ACC112 (cell line): ENCODE measurements at regions not wholly inside any gene's neighbourhood (a gene's known extent, or its start where the extent isn't known, plus 50 kb on each side); places are given as distances from the start of the nearest gene placed in this dataset.

ENCODE experiments used
- H2AFZ ChIP-seq: fragments of 200-600 bp; sonication (generic); one replicate; pipeline ENCODE4 v1.6.0; 2017; ENCODE audit warnings: antibody characterized with exemption, low read length; ENCODE audit not compliant: unreplicated experiment
- H3K27ac ChIP-seq: fragments of 200-600 bp; sonication (generic); 2 replicates; pipeline ENCODE4 v1.5.1; 2014; ENCODE audit warnings: low read depth, mild to moderate bottlenecking, antibody characterized with exemption, low read length, moderate library complexity
- H3K27me3 ChIP-seq: fragments of 200-600 bp; sonication (generic); 2 replicates; pipeline ENCODE4 v1.6.1; 2014; ENCODE audit warnings: mild to moderate bottlenecking, antibody characterized with exemption, low read length, moderate library complexity, mixed read lengths; ENCODE audit not compliant: insufficient read depth
- H3K36me3 ChIP-seq: fragments of 200-600 bp; sonication (generic); 2 replicates; pipeline ENCODE4 v1.6.1; 2016; ENCODE audit warnings: mild to moderate bottlenecking, antibody characterized with exemption, low read length, moderate library complexity, mixed read lengths; ENCODE audit not compliant: insufficient read depth
- H3K4me1 ChIP-seq: fragments of 200-600 bp; sonication (generic); one replicate; pipeline ENCODE4 v1.6.1; 2016; ENCODE audit warnings: low read length, mixed read lengths; ENCODE audit not compliant: insufficient read depth, unreplicated experiment, control insufficient read depth
- H3K4me3 ChIP-seq: fragments of 200-600 bp; sonication (generic); 2 replicates; pipeline ENCODE4 v1.5.1; 2014; ENCODE audit warnings: mild to moderate bottlenecking, low read depth, low read length
- H3K79me2 ChIP-seq: fragments of 200-600 bp; sonication (generic); one replicate; pipeline ENCODE4 v1.6.0; 2016; ENCODE audit warnings: low read length; ENCODE audit not compliant: control insufficient read depth, unreplicated experiment, insufficient read depth

- Histone ChIP-seq H3K79me2 (no peaks in the 10 kb centered on the region), H3K27me3 (no peaks in the 10 kb centered on the region), H3K27ac (peak overlapping the region; percentile 98), H3K36me3 (no peaks in the 10 kb centered on the region), H3K4me3 (no peak overlapping the region), H2AFZ (no peak overlapping the region), H3K4me1 (peaks cover 80% of the 10 kb centered on the region)
These were observed 59.0 kb upstream of the MED9 start for GRCh38 chr17:17417718-17418181.

GRCh38 chr17:17419166-17419565 lies 57.6 kb upstream of the MED9 start:
- H3K27ac ChIP-seq = peak overlapping the region; percentile 98

GRCh38 chr17:17419631-17420030 lies 57.2 kb upstream of the MED9 start:
- Histone ChIP-seq H3K4me1 (peaks cover 64% of the 10 kb centered on the region), H3K4me3 (no peak overlapping the region), H3K79me2 (no peaks in the 10 kb centered on the region), H2AFZ (no peak overlapping the region), H3K27ac (peak overlapping the region; percentile 98), H3K36me3 (no peaks in the 10 kb centered on the region; the same call in 1 of the 2 replicates), H3K27me3 (no peaks in the 10 kb centered on the region)

More at GRCh38 chr17:17419166-17419565, 57.6 kb upstream of the MED9 start:
- Histone ChIP-seq H3K79me2 (no peaks in the 10 kb centered on the region), H2AFZ (no peak overlapping the region), H3K27me3 (no peaks in the 10 kb centered on the region), H3K36me3 (no peaks in the 10 kb centered on the region; the same call in 1 of the 2 replicates), H3K4me3 (no peak overlapping the region), H3K4me1 (peaks cover 68% of the 10 kb centered on the region)

- 0 out of 2 replicates have a peak overlapping the region, but pooled peaks have one; percentile 2 for H3K4me3 ChIP-seq
- H3K27ac ChIP-seq = peak overlapping the region; percentile 98
- peaks cover 59% of the 10 kb centered on the region for H3K4me1 ChIP-seq
- H3K36me3 ChIP-seq = no peaks in the 10 kb centered on the region; the same call in 1 of the 2 replicates
- H3K27me3 ChIP-seq = no peaks in the 10 kb centered on the region
- H2AFZ ChIP-seq = peak overlapping the region; percentile 57
- H3K79me2 ChIP-seq = no peaks in the 10 kb centered on the region
These were observed 56.7 kb upstream of the MED9 start for GRCh38 chr17:17420082-17420481.

GRCh38 chr17:17420561-17421269 lies 56.1 kb upstream of the MED9 start:
- Histone ChIP-seq H3K36me3 (no peaks in the 10 kb centered on the region; the same call in 1 of the 2 replicates), H3K27me3 (no peaks in the 10 kb centered on the region), H3K4me1 (peaks cover 53% of the 10 kb centered on the region), H2AFZ (peak overlapping the region; percentile 57), H3K27ac (peak overlapping the region; percentile 98), H3K79me2 (no peaks in the 10 kb centered on the region), H3K4me3 (0 out of 2 replicates have a peak overlapping the region, but pooled peaks have one; percentile 2)

GRCh38 chr17:17421346-17422216 lies 55.2 kb upstream of the MED9 start:
- no peak overlapping the region for H2AFZ ChIP-seq
- no peak overlapping the region for H3K4me3 ChIP-seq
- no peaks in the 10 kb centered on the region for H3K79me2 ChIP-seq
- H3K27ac ChIP-seq = peak overlapping the region; percentile 98
- peaks cover 44% of the 10 kb centered on the region for H3K4me1 ChIP-seq
- H3K27me3 ChIP-seq = no peaks in the 10 kb centered on the region
- no peaks in the 10 kb centered on the region; the same call in 1 of the 2 replicates for H3K36me3 ChIP-seq

- Histone ChIP-seq H3K4me3 (no peak overlapping the region), H2AFZ (no peak overlapping the region), H3K27ac (no peak overlapping the region), H3K27me3 (no peaks in the 10 kb centered on the region), H3K4me1 (peaks cover 38% of the 10 kb centered on the region), H3K36me3 (no peaks in the 10 kb centered on the region; the same call in 1 of the 2 replicates), H3K79me2 (no peaks in the 10 kb centered on the region)
These were observed 54.6 kb upstream of the MED9 start for GRCh38 chr17:17422217-17422610.

- H3K27ac ChIP-seq = no peak overlapping the region
- H3K27me3 ChIP-seq = no peaks in the 10 kb centered on the region
- no peak overlapping the region for H2AFZ ChIP-seq
- no peaks in the 10 kb centered on the region for H3K79me2 ChIP-seq
- no peak overlapping the region for H3K4me3 ChIP-seq
- H3K4me1 ChIP-seq = peaks cover 35% of the 10 kb centered on the region
- no peaks in the 10 kb centered on the region; the same call in 1 of the 2 replicates for H3K36me3 ChIP-seq
These were observed 54.2 kb upstream of the MED9 start for GRCh38 chr17:17422641-17423040.

GRCh38 chr17:17423656-17424055 lies 53.1 kb upstream of the MED9 start:
- H3K79me2 ChIP-seq = no peaks in the 10 kb centered on the region
- no peaks in the 10 kb centered on the region for H3K27me3 ChIP-seq
- H3K27ac ChIP-seq = no peak overlapping the region
- peaks cover 25% of the 10 kb centered on the region for H3K4me1 ChIP-seq
- no peak overlapping the region for H3K4me3 ChIP-seq
- H2AFZ ChIP-seq = no peak overlapping the region
- H3K36me3 ChIP-seq = no peaks in the 10 kb centered on the region; the same call in 1 of the 2 replicates

- no peak overlapping the region for H3K4me3 ChIP-seq
- peaks cover 16% of the 10 kb centered on the region for H3K4me1 ChIP-seq
- H3K36me3 ChIP-seq = no peaks in the 10 kb centered on the region; the same call in 1 of the 2 replicates
- H3K27me3 ChIP-seq = no peaks in the 10 kb centered on the region
- no peak overlapping the region for H2AFZ ChIP-seq
- H3K27ac ChIP-seq = no peak overlapping the region
- no peaks in the 10 kb centered on the region for H3K79me2 ChIP-seq
These were observed 52.2 kb upstream of the MED9 start for GRCh38 chr17:17424552-17424951.
